ENCODE measurements at regions not wholly inside any gene's neighbourhood (a gene's known extent, or its start where the extent isn't known, plus 50 kb on each side); places are given as distances from the start of the nearest gene placed in this dataset.
"Not testable (repeated sequence)": the region's sequence is repeated elsewhere in the genome, so short reads cannot be mapped to it uniquely, and the experiment has no call there.

DNA sequence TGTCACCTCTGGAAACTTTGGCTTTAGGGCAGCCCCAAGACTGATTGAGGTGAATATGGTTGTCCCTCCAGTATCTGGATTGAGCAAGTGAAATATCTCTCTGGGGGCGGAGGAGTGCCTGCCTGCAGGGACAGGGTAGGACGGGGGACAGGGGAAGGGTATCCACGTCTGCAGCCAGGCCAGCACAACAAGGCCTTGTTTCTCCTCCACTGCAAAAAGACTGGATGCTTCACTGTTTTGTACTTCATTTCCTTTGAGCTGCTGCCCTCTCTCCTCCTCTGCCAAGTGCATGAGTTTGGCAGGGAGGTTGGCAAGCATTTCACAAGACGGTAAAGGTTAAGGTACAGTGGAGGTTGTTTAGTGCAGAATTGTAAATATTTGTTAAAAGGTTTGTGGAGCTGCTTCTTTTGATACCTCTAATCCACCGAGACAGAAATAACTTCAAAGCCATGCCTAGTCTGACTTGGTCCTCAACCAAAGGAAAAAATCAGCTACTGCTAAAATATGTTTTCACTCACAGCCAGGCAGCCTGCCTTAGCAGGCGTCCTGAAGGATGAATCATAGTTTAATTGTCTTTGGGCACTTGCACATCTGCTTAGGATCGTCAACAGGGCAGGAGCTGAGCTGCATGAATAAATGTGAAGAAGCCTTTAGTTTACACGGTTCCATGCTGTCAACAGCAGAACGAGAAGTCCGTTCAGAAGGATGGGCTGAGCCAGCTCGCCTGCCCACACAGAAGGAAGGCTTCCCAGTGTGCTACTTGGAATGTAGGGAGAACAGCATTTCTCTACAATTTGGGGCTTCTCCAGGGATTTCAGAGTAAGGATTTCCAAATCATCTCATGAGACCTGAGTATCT lies 269.7 kb downstream of the TTC6 start:
- CTCF ChIA-PET (ENCODE audit: partially characterized antibody), result no interaction called here

DNA sequence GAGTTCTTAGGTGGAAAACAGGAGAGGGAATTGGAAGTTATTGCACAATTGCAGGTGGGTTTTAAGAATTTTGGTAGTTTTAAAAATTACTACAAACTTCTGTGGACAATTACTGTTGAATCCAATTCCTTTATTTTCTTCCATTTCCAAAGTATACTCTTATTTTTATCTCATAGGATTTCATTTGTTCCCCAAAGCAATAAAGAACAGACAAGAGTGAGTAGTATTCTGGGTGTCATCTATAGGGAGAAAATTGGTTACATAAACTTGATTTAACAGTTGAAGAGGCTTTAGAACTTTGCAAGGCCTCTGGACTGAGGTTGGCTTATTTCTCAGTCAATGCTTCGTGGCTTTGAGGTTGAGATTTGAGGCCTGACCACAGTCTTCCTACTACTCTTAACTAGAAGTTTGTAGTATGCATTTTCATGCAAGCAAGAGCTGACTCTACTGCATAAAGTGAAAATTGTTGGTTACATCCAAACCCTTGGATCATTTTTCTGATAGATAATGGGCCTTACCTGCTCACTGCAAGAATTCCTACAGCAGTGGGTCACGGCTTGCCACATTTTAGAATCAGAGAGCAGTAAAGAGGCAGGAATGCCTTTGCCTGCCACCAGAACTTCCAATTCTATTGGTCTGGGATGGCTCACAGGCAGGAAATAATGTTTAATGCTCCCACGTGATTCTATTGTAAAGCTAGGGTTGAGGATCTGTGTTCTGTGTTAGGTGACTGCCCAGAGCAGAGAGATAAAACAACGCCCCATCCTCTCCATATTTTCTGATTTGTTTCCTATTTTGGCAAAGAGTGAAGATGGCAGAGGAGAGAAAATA lies 270.5 kb downstream of the TTC6 start:
- no peaks in the 10 kb centered on the region for H3K27me3 ChIP-seq (ENCODE audit: insufficient read depth, low read length)

More for the DNA sequence above, 269.7 kb downstream of the TTC6 start:
- Mint-ChIP-seq H3K27ac (no peak overlapping the region), H3K27me3 (peaks cover 0 to 2% of the 10 kb centered on the region in 2 donors), H3K4me1 (no peaks in the 10 kb centered on the region), H3K36me3 (no peaks in the 10 kb centered on the region), H3K9me3 (peaks cover 0 to 3% (median 0%) of the 10 kb centered on the region in 8 donors), H3K4me3 (no peak overlapping the region)
- intact Hi-C loops (cut with micrococcal nuclease), result no loop called here
- no peaks in the 10 kb centered on the region for H3K4me1 ChIP-seq (ENCODE audit: insufficient read depth, low read length)
- no peak overlapping the region for H3K4me3 ChIP-seq (ENCODE audit: low read length in 2 of 2)
- no peaks in the 10 kb centered on the region for H3K36me3 ChIP-seq (ENCODE audit: insufficient read depth, low read length)
- no peak for DNase-seq
- POLR2A ChIA-PET (ENCODE audit: partially characterized antibody), result no interaction called here
- H3K27me3 ChIP-seq (ENCODE audit: insufficient read depth, low read length), result no peaks in the 10 kb centered on the region
- H3K9me3 ChIP-seq (ENCODE audit: control insufficient read depth in 1 of 2, low read length in 2 of 2), result no peaks in the 10 kb centered on the region
- H3K27ac ChIP-seq (ENCODE audit: low read depth, low read length), result no peak overlapping the region

DNA sequence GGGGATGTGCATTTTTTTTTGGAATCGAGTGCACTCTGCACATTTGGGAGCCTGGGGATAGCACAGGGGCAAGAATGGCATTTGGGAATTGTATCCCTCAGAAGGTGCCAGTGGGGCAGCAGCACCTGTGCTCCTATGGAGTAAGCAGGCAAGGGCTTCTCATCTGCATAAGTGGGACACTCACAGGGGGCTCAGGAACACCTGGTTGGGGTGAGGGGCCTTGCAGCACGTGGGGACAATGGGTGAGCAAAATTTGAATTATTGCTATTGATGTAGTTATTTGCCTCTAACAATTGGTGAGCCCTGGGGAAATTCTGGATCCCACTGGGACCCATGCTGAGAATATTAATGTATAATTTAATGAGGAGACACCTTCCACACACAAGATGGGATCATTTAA lies 274.2 kb downstream of the TTC6 start:
- no peaks in the 10 kb centered on the region for H3K9me3 Mint-ChIP-seq
- no peaks in the 10 kb centered on the region for H3K27me3 Mint-ChIP-seq
- peaks cover 2 to 3% (median 2%) of the 10 kb centered on the region in 4 donors for H3K4me1 Mint-ChIP-seq
- Histone ChIP-seq H3K4me3 (ENCODE audit: low read length in 2 of 2) (no peak overlapping the region), H3K4me1 (ENCODE audit: insufficient read depth, low read length) (peaks cover under 1% of the 10 kb centered on the region), H3K27me3 (ENCODE audit: insufficient read depth, low read length) (no peaks in the 10 kb centered on the region), H3K9me3 (ENCODE audit: control insufficient read depth in 1 of 2, low read length in 2 of 2) (no peaks in the 10 kb centered on the region), H3K36me3 (ENCODE audit: insufficient read depth, low read length) (no peaks in the 10 kb centered on the region), H3K27ac (ENCODE audit: low read depth, low read length) (no peak overlapping the region)
- no peaks in the 10 kb centered on the region for H3K36me3 Mint-ChIP-seq
- intact Hi-C loops (cut with micrococcal nuclease), result loop anchor here (5.0 kb wide), 1 partner anchor 637 kb away; no protein-coding TSS in a partner anchor
- ChIA-PET POLR2A (ENCODE audit: partially characterized antibody) (no interaction called here), CTCF (ENCODE audit: partially characterized antibody) (interaction anchor here (0.6 kb wide), 1 partner anchor 34 kb away, joined by 3 read pairs; no protein-coding TSS in a partner anchor)
- H3K4me3 Mint-ChIP-seq, result no peak overlapping the region
- DNase-seq, result no peak
- no peak overlapping the region for H3K27ac Mint-ChIP-seq

More for the DNA sequence above, 270.5 kb downstream of the TTC6 start:
- no peak overlapping the region for H3K27ac ChIP-seq (ENCODE audit: low read depth, low read length)
- Mint-ChIP-seq H3K4me1 (no peaks in the 10 kb centered on the region), H3K27me3 (no peaks in the 10 kb centered on the region), H3K27ac (no peak overlapping the region), H3K4me3 (no peak overlapping the region), H3K36me3 (no peaks in the 10 kb centered on the region), H3K9me3 (peaks cover 0 to 3% (median 0%) of the 10 kb centered on the region in 8 donors)
- intact Hi-C loops (cut with micrococcal nuclease), result no loop called here
- ChIA-PET CTCF (ENCODE audit: partially characterized antibody) (no interaction called here), POLR2A (ENCODE audit: partially characterized antibody) (no interaction called here)
- no peaks in the 10 kb centered on the region for H3K4me1 ChIP-seq (ENCODE audit: insufficient read depth, low read length)
- no peaks in the 10 kb centered on the region for H3K36me3 ChIP-seq (ENCODE audit: insufficient read depth, low read length)
- no peak for DNase-seq
- no peaks in the 10 kb centered on the region for H3K9me3 ChIP-seq (ENCODE audit: control insufficient read depth in 1 of 2, low read length in 2 of 2)
- H3K4me3 ChIP-seq (ENCODE audit: low read length in 2 of 2), result no peak overlapping the region

DNA sequence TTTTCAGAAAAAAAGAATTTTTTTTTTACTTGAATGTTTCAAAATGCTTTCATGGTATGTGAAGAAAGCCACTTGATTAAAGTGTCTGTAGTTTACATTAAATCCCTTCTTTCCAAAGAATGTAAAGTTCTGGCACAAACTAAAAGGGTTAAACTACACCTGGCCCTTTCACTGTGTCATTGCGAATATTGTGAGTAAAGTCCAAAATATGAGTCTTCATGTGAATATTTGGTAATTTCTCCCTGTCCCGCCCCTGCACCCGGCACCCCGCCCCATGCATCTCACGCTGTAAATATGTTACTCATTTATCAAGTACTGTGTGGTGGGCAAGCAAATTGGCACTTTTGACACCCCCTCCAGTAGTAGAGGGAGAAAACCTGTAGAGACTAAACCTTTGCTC lies 274.7 kb downstream of the TTC6 start:
- POLR2A ChIA-PET (ENCODE audit: partially characterized antibody), result no interaction called here
- Histone ChIP-seq H3K4me1 (ENCODE audit: insufficient read depth, low read length) (peaks cover 5% of the 10 kb centered on the region), H3K27ac (ENCODE audit: low read depth, low read length) (no peak overlapping the region), H3K9me3 (ENCODE audit: control insufficient read depth in 1 of 2, low read length in 2 of 2) (no peaks in the 10 kb centered on the region), H3K27me3 (ENCODE audit: insufficient read depth, low read length) (no peaks in the 10 kb centered on the region), H3K36me3 (ENCODE audit: insufficient read depth, low read length) (no peaks in the 10 kb centered on the region), H3K4me3 (ENCODE audit: low read length in 2 of 2) (no peak overlapping the region)
- Mint-ChIP-seq H3K4me3 (no peak overlapping the region), H3K9me3 (no peaks in the 10 kb centered on the region), H3K36me3 (no peaks in the 10 kb centered on the region), H3K27ac (no peak overlapping the region), H3K4me1 (peaks cover 6 to 7% (median 7%) of the 10 kb centered on the region in 4 donors), H3K27me3 (no peaks in the 10 kb centered on the region)
- intact Hi-C loops (cut with micrococcal nuclease), result loop anchor here (5.0 kb wide), 1 partner anchor 638 kb away; no protein-coding TSS in a partner anchor
- CTCF ChIA-PET (ENCODE audit: partially characterized antibody), result no interaction called here
- DNase-seq, result no peak

DNA sequence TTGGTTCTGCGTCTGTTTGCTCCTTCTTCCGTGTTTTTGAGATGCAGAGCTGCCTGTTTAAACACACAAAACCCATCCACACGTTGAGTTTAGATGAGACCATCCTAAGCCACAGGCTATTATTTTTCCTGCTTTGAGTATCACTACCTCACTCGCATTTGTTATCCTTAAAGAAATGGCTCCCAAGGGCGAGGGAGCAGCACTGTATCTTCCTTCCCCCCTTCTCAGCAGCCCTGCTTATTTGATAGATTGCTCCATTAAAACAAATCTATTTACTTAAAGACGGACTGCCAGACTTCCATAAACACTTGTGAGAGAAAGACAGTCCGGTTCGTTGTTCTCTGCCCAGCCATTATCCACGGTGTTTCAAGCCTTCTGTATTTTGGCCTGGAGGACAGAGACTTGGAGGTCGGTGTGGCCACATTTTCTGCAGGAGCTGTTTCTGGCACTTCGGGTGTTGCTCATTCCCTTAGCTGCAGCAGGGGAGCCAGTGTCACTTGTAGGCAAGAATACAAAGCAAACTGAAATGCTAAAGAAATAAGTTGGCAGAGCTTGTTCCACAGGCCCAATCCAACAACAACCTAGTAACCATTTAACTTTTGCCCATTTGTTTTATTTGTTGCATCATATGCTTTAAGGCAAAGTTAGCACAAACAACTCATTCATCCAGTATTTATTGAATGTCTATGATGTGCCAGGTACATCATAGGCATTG lies 275.4 kb downstream of the TTC6 start:
- no peaks in the 10 kb centered on the region for H3K9me3 ChIP-seq (ENCODE audit: control insufficient read depth in 1 of 2, low read length in 2 of 2)
- peaks cover 5% of the 10 kb centered on the region for H3K4me1 ChIP-seq (ENCODE audit: insufficient read depth, low read length)
- intact Hi-C loops (cut with micrococcal nuclease), result loop anchor here (5.0 kb wide), 1 partner anchor 638 kb away; no protein-coding TSS in a partner anchor
- Mint-ChIP-seq H3K4me3 (no peak overlapping the region), H3K27ac (no peak overlapping the region), H3K9me3 (no peaks in the 10 kb centered on the region), H3K4me1 (peaks cover 6 to 7% (median 7%) of the 10 kb centered on the region in 4 donors), H3K36me3 (no peaks in the 10 kb centered on the region), H3K27me3 (no peaks in the 10 kb centered on the region)
- DNase-seq, result no peak
- no peak overlapping the region for H3K4me3 ChIP-seq (ENCODE audit: low read length in 2 of 2)
- ChIA-PET CTCF (ENCODE audit: partially characterized antibody) (no interaction called here), POLR2A (ENCODE audit: partially characterized antibody) (no interaction called here)
- H3K36me3 ChIP-seq (ENCODE audit: insufficient read depth, low read length), result no peaks in the 10 kb centered on the region
- H3K27ac ChIP-seq (ENCODE audit: low read depth, low read length), result no peak overlapping the region
- no peaks in the 10 kb centered on the region for H3K27me3 ChIP-seq (ENCODE audit: insufficient read depth, low read length)

DNA sequence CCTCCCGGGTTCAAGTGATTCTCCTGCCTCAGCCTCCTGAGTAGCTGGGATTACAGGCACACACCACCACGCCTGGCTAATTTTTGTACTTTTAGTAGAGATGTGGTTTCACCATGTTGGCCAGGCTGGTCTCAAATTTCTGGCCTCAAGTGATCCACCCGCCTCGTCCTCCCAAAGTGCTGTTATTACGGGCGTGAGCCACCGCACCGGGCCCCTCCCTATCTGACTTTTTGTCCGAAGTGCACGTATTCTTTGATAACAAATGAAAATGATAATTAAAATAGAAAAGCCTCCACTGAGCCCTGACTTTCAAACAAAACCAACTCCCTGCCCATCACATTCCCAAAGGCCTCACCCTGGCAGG lies 278.6 kb downstream of the TTC6 start:
- intact Hi-C loops (cut with micrococcal nuclease), result loop anchor here (5.0 kb wide), 1 partner anchor 642 kb away; no protein-coding TSS in a partner anchor
- H3K9me3 ChIP-seq (ENCODE audit: control insufficient read depth in 1 of 2, low read length in 2 of 2), result not testable (repeated sequence)

More for the DNA sequence above, 278.6 kb downstream of the TTC6 start:
- H3K27me3 ChIP-seq (ENCODE audit: insufficient read depth, low read length); H3K36me3 ChIP-seq (ENCODE audit: insufficient read depth, low read length); H3K4me1 Mint-ChIP-seq; H3K4me3 Mint-ChIP-seq; H3K27me3 Mint-ChIP-seq; H3K27ac ChIP-seq (ENCODE audit: low read depth, low read length); POLR2A ChIA-PET (ENCODE audit: partially characterized antibody); DNase-seq; H3K4me1 ChIP-seq (ENCODE audit: insufficient read depth, low read length); H3K36me3 Mint-ChIP-seq; H3K27ac Mint-ChIP-seq; H3K9me3 Mint-ChIP-seq; H3K4me3 ChIP-seq (ENCODE audit: low read length in 2 of 2): not testable (repeated sequence)
- CTCF ChIA-PET (ENCODE audit: partially characterized antibody), result interaction anchor here (0.5 kb wide), 1 partner anchor 603 kb away, joined by 4 read pairs; no protein-coding TSS in a partner anchor

All from CD4-positive, alpha-beta memory T cell (primary cell).